GM21528 (cell line): ENCODE measurements at regions not wholly inside any gene's neighbourhood (a gene's known extent, or its start where the extent isn't known, plus 50 kb on each side); places are given as distances from the start of the nearest gene placed in this dataset.
"Not testable (repeated sequence)": the region's sequence is repeated elsewhere in the genome, so short reads cannot be mapped to it uniquely, and the experiment has no call there.

Experiments
- ATAC-seq: cut with Tn5 transposase; IDR thresholded peaks from one replicate; pipeline ENCODE4 v1.9.1; 2021; ENCODE audit warnings: mild to moderate bottlenecking, moderate library complexity; ENCODE audit not compliant: unreplicated experiment, low FRiP score

DNA sequence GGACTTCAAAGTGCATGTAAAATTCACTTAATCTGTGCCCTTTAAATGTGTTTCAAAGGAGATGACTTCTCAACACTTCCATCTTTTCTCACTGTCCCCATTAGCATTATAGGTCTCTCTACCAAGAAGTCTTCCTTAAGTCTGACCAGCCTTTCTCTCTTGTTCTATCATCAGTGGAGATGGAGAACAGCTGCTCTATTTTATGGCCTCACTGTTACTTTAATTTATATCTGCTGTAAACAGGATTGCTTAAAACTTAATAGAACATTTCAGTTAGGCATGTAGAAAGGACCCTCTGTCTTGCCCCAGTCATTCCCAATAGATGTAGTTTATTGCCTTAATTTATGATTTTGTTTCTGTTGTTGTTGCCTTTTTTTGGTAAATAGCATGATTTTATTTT, 86.0 kb upstream of the CDC42EP3 start:
- ATAC-seq = not testable (repeated sequence)

DNA sequence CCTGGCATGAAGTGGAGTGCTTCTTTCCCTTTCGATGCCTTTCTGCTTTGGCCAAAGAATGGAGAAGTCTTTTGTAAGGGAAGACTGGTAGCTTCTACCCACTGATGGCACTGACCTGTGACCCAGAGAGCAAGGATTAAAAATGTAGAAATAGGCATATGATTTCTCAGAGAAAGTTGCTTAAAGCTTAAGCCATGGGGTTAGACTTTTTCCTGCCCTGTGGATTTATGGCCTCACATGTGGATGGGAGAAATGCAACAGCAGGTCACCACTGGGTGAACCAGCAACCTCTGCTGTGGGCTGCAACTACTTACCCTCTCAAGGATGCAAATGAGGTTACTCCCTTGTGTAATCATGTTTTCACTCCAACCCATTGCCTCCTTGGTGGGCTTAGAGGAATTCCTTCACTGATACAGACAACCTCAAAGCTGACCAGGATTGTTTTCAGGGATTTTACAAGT, 86.7 kb upstream of the CDC42EP3 start:
- not testable (repeated sequence) for ATAC-seq

DNA sequence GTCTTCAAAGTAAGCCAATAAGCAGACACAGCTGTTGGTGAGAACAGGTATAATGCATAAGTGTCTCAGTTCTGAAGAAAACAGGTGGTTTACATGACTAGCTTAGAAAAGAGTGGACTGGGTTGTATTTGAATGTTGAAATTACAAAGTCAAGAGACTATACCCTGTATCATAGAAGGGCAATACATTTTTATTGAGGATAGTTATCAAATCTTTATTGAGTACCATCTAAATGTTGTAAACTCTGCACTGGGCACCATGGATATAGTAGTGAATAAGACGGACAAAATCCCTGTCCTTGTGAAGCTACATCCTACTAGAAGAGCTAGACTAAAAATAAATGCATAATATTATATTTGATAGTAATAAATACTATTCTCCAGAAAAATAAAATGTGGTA, 88.5 kb upstream of the CDC42EP3 start:
- ATAC-seq = not testable (repeated sequence)

DNA sequence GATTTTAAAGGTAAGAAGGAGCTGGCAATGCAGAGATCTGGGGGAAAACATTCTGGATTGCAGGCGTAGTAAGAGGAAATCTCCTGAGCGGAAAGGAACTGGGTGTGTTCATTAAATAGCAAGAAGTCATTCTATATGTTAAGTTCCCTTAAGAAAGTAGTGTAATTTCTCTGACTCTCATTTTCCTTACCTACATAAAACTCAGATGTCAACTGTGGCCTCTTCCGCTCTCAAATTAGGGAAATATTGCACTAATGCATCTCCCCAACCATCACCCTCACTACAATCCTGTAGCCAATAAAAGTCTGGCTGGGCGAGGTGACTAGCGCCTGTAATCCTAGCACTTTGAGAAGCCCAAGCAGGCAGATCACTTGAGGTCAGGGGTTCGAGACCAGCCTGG, 89.0 kb upstream of the CDC42EP3 start:
- ATAC-seq = no peak

DNA sequence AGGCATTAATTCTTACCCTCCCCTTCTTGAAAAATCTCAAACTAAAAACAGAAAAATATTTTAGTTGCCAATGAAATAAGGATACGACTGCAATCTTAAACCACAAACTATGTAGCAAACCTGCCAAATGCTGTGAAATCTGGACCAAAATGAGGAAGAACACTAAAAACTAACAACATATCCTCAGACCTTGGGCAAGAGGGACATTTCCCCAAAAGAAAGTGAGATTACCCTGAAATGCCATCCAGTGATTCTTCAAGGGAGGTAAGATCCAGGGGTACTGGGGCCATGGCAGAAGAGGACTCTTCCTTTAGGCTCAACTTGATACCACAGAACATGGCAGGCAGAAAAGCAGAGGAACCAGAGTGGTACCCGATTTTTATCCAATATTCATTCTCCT, 90.8 kb upstream of the CDC42EP3 start:
- not testable (repeated sequence) for ATAC-seq

DNA sequence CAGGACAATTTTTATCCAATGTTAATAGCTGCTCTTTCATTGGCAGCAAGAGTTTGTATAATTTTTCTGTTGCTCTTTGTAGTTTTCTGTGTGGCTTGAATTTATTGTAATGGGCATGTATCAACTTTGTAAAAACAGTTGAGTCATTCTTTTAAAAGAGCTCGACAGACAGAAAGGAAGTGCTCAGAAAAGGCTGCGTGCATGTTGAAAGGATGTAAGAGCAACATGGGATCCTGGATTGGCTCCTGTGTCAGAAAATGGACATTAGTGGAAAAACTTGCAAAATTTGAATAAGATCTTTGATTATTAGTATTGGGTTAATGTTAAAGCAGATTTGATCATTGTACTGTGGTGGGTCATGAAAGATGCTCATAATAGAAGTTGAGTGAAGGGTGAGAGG, 93.3 kb upstream of the CDC42EP3 start:
- no peak for ATAC-seq

DNA sequence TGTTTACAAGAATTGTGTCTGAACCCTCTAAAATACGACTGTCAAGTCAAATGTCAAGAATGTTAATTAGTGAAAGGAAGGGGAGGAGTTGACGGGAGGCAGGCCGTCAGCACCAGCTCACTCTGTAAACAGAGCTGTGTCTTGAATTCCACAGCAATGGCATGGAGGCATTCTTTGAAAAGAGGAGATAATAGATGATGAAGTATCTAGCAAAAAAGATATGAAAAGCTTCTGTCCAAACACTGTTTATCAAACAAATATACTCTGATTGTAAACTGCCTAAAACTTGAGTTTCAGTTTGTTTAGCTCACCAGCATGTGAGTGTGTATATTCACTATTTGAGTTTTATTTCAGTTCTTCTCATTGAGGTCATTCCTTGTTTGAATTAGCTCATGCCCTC, 94.7 kb upstream of the CDC42EP3 start:
- ATAC-seq = no peak

DNA sequence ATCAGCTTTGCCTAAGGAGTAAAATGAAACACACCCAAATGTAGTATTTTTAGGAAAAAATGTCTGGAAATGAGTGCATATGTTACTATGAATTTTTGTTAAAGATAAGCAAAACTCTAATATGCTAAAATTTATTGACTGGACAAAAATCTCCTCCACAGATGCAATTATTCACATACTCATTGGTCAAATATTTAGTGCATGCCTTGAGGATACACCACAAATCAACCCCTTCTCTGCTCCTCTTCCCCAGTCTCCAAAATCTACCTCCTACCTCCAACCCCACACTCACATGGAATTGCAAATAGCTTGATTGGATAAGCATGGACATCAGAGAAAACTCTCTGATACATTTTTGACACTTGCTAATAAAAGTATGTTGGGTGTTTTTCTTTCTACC, 95.6 kb upstream of the CDC42EP3 start:
- ATAC-seq = no peak

DNA sequence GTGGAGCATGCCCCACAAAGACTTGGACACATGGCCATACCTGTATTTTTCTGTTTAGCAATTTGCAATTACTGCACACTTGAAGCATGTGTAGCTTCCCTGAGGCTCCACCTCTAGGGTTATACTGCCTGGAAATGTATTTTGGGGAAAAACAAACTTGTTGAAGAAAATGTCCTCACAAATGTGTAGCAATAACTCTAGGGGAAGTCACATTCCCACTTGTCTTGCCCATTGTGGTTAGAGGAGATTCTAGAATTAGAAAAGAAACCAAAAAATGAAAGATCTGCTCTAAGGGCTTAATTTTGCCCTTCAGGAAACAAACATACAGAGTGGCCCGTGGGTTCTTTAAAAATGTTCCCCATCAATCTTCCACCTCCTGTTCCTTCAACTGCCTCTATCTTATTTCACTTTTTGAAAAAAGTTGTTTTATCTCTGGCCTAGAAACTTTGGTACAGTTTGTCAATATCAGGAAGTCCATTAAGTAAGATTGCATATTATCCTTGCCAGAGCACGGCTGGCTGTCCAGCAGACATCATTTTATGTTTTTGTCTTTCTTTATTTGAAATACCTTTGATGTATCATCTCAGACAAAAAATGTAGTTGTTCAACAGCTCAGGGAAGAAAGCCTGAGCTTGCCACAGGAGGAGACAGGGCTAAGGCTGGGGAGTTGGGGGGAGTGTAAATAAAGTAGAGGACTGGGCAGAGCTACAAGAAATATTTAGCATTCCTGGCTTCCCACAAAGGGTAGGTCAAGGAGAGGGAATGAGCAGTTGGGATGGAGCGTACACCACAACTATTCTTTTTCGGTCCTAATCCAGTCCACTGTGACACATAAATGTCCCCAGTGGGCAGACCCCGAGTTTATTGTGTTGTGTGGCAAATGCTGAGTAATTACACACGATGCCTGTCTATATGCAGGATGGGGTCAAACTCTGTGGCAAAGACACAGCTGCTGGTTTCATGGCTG, 96.8 kb upstream of the CDC42EP3 start:
- ATAC-seq = no peak

DNA sequence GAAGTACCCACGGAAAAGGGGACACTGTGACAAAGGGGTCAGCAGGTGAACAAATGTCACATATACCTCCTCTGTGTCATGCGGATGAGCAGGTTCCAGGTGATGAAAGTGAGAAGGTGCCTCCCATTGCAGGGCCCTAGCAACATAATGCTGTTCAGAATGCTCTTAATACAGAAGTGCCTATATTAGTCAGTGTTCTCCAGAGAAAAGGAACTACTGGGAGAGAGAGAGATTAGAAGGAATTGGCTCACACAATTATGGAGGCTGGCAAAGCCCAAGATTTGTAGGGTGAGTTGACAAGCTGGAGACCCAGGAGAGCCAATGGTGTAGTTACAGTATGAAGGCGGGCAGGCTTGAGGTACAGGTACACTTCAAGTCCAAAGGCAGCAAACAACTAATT, 98.1 kb upstream of the CDC42EP3 start:
- no peak for ATAC-seq

DNA sequence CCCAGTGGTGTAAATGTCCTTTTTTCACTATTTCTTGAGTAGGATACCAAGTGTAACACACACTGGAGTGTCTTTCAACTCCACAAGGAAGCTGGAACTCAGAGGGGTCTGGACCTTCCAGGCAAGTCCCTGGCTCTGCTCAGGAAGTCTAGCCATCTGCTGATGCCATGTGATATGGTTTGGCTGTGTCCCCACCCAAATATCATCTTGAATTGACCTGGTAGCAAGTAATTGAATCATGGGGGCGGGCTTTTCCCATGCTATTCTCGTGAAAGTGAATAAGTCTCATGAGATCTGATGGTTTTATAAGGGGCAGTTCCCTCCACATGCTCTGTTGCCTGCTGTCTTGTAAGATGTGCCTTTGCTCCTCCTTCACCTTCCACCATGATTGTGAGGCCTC, 99.4 kb upstream of the CDC42EP3 start:
- ATAC-seq = no peak

DNA sequence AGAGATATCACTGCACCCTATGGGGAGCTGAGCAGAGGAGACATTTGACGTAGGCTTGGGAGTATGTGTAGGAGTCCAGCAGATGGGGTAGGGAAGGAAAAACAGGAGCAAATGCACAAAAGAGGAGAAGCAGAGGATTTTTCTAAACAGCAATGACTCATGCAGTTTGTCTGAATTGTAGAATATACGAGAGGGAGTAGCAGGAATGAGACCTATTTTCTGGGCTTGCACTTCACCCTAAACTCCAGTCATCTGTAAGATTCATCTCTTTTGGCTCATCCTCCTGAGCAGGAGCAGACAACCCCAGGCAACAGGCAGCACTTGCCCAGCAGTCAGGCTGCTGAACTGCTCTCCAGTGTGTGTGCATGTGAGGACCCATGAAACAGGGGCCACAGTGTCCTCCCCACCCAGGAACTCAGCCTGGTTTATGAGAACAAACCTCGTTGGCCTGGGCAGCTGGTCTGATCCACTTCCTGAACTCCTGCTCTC, 100.2 kb upstream of the CDC42EP3 start:
- no peak for ATAC-seq

DNA sequence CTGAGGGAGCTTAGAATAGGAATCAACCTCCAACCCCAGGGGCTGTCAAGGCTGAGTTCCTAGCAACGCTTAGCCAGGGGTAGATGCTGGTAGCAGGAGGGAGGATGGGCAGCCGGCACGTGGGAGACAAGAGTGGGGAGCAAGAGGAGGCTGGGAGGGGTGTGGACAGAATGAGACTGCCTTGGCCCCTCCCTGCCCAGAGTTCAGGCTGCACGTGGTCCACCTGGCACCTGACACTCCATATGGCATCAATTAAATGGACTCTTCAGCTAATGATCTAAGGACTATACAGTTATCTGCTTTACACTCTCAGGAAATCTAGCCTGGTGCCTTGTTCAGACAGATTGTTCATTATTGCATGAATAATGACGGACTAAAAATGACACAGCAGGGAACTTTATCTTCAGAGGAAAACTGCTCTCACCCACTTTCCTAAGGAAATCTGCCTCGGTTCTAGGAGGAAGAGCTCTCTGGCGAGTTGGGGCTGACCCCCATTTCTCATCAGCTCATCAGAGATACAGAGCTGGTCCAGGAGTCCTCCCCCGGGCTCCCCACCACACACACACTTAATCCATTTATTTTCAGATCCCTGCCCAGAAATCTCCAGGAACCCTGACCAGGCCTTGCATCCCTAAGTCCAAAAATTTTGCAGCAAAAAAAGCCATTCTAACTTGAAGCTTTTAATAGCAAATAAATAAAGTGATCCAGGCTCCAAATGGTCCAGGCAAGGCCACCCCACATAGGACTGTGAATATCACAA, 102.1 kb upstream of the CDC42EP3 start:
- no peak for ATAC-seq

DNA sequence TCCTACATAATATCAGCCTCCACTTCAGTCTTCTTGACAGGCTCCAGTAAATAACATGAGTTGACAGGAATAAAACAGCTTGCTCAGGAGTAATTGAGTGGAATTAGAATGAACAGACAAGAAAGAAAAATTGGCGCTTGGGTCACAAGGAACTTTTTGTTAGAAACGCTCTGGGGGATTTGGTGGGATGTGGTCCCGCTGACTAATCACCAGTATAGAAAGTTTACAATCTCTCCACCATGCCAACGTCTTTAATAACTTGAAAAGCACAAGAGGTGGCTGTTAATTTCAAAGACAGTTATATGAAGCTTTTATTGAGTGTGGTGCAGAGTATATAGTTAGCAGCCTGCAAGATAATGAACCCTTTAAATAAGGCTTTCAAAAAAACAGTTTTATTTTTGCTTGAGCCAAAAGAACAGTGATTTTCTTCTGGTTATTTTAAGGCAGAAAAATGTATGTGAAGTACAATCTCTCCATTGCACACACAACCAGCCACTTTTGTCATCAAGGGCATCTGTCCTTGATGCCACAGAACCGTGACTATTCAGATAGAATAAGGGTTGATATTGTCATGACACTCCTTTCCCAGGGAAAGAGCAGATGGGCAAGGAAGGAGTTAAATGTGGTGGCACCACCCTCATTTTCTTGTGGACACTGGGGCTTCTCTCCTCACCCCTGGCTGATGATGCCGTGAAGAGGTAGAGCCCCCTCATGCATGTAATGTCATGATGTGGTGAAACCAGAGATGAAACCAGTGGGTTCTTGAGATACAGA, 102.9 kb upstream of the CDC42EP3 start:
- not testable (repeated sequence) for ATAC-seq

DNA sequence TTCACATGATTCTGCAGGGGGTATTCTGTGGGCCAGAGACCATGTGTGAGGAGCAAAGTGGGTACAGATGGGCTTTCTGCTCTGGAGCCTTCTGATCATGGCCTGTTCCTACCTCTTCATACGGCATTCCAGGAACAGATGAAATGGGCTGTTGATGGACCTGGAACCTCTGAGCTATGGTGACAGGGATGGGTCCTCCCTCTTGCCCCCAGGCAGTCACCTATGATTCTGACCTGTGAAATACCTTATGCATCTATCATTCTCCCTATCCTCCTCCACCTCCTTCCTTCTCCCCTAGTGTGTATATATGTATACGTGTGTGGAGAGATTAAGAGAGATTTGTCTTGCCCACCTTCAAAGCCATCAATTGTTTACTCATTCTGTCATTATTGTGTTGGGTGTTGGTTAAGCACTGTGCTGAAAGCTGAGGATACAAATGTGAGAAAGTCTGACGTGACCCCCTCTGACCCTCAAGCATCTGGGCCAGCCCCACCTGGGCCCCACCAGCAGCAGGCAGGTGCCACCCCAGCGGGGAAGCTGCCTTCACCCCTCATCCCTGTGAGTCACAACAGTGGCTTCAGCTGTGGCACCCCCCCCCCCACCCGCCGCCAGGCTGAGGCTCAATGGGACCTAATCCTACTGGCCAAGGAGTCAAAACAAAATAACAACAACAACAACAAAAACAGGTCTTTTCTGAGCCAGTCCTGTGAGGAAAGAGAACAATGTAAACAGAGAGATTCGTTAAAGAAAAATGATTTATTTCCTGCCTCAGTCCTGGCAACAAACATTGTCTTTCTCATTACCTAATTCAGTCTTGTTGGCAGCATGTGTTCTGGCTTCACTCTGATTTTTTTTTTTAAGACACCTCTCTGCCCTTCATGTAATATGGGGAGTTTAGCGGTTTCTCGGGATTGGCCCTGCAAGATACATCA, 103.8 kb upstream of the CDC42EP3 start:
- no peak for ATAC-seq

DNA sequence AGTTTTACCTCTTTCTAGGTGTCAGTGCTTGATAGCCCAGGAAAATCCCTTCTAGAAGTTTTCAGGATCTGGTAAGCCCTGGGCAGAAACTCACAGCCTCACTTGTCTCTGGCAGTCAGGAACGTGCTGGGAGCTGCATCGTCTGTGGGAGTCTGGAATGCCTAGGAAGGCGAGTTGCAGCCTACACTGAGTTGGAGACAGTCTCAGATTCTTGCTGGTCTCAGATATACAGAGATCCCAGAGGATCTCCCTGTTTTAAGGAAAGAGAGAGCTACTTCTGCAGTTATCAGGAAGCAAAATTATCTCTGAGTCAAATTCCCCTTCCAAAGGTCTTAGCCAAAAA, 104.4 kb upstream of the CDC42EP3 start:
- no peak for ATAC-seq

DNA sequence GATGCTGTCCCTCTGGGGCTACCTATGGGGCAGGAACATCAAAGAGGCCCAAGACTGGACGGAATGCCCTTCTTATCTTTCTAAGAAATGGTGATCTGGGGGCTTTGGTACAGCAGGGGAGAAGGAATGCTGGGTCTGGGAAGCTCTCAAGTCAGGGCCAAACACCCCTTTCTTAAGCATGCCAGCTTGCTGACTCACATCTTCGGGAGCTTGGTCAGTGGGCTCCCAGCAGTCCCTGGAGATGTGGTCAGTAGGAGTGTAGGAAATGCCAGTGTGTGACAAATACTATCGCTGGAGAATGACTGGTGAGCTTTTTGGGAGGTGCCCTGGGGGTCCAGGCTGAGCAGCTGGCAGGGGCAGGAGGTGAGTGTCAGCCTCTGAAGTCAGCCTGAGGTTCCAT, 105.0 kb upstream of the CDC42EP3 start:
- ATAC-seq = no peak

DNA sequence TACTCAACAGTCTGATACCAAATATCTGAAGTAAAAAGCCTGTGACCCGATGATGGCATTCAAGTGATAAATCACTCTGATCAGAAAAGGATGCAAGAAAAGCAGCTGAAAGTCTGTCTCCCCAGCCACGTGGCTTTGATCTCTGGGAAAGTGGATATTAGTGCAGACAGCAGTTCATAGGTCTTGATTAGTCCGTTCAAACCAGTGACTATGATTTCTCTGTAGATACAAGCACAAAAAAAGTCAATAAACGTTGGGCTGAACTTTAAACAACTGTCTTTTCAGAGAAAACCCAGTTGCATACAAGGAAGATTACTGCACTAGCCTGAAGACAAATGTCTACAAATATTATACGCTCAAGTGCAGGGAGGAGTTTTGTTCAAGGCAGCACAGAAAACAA, 107.7 kb upstream of the CDC42EP3 start:
- ATAC-seq = no peak

DNA sequence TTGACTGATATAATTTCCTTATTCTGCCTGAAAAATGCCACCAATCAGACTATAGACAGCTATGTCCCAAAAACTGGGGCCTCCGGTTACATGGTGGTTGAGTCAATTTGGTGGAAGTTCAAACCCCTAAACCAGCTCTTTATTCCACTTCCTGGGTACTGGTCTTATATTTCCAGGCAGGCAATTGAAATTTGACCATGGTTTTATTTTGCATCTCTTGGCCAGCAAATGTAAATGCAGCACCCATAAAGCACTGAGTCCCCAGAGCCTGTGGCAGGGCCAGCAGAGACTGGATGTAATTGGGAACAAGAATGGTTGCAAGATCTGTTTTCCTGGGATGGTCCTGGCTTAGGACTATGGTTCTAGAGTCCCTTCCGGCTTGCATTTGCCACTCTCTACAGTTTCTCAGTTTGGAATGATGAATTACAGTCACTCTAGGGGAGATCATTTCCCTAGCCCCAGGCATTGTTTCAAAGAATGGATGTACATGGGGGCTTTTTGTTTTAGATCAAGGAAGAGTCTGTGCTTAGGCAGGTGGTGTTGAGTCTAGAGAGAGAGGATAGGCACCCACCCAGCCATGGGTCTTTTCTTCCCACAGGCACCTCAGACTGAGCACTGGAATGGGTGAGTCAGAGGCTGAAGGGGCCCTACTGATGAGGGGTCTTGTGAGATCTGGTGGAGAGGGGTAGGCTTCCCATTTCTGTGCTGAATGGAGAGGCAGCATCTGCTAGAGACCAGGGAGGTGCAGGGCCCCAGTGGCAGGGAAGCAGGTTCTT, 108.4 kb upstream of the CDC42EP3 start:
- ATAC-seq = no peak
